DOHH2 (cell line): ENCODE measurements at regions not wholly inside any gene's neighbourhood (a gene's known extent, or its start where the extent isn't known, plus 50 kb on each side); places are given as distances from the start of the nearest gene placed in this dataset.

ENCODE experiments used
- CTCF ChIP-seq: fragments of 200-600 bp; sonication (generic); IDR thresholded peaks from one replicate; pipeline ENCODE4 v1.5.1; 2014; ENCODE audit warnings: antibody characterized with exemption, mild to moderate bottlenecking, low read depth, low read length; ENCODE audit not compliant: poor library complexity, severe bottlenecking
- EZH2phosphoT487 ChIP-seq: fragments of 200-600 bp; sonication (generic); IDR thresholded peaks from 2 replicates; pipeline ENCODE4 v1.6.1; 2017; ENCODE audit warnings: borderline replicate concordance, mild to moderate bottlenecking, antibody characterized with exemption, low read length, moderate library complexity, mixed read lengths

GRCh38 chr11:57124505-57124904 is 57.2 kb upstream of the LRRC55 start:
- TF ChIP-seq CTCF: no peak
- TF ChIP-seq EZH2phosphoT487: no peak
